Fibroblast of pulmonary artery (primary cell): ENCODE measurements at regions not wholly inside any gene's neighbourhood (a gene's known extent, or its start where the extent isn't known, plus 50 kb on each side); places are given as distances from the start of the nearest gene placed in this dataset.

ENCODE experiments used
- DNase-seq: peaks from one replicate; pipeline ENCODE4 v3.0.0-alpha.2; 2010; ENCODE audit warnings: low read depth
- H3K4me3 ChIP-seq: replicated peaks from 2 replicates; pipeline ENCODE4 v1.5.1; 2011; ENCODE audit warnings: low read depth, mild to moderate bottlenecking, control low read depth, low read length, moderate library complexity
- TF ChIP-seq, protein P1 (sequence below): IDR thresholded peaks from 2 replicates; pipeline ENCODE4 v1.5.1; 2011; ENCODE audit warnings: mild to moderate bottlenecking, control low read depth, low read length, inconsistent platforms; ENCODE audit errors: missing control alignments

DNA sequence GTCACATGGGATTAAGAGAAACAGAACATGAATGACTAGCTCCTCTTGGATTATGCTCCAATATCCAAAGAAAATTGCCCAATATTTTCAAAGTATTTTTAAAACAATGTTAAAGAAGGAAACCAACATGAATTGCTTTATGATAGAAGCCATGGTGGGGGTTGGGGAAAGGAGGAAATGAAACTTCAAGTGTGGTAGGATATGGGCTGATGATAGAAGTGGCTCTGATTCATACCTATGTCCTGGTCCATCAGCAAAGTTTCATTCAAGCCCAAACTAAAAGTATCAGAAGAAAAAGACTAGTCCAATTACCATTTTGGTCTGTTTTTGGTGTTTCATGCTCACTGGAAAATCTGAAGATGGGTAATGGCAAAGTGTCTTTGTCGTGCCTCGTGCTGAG, 104.2 kb upstream of the PROX1 start:
- H3K4me3 ChIP-seq, result no peak overlapping the region
- TF ChIP-seq, protein P1, sequence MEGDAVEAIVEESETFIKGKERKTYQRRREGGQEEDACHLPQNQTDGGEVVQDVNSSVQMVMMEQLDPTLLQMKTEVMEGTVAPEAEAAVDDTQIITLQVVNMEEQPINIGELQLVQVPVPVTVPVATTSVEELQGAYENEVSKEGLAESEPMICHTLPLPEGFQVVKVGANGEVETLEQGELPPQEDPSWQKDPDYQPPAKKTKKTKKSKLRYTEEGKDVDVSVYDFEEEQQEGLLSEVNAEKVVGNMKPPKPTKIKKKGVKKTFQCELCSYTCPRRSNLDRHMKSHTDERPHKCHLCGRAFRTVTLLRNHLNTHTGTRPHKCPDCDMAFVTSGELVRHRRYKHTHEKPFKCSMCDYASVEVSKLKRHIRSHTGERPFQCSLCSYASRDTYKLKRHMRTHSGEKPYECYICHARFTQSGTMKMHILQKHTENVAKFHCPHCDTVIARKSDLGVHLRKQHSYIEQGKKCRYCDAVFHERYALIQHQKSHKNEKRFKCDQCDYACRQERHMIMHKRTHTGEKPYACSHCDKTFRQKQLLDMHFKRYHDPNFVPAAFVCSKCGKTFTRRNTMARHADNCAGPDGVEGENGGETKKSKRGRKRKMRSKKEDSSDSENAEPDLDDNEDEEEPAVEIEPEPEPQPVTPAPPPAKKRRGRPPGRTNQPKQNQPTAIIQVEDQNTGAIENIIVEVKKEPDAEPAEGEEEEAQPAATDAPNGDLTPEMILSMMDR, result no peak
- DNase-seq, result no peak

DNA sequence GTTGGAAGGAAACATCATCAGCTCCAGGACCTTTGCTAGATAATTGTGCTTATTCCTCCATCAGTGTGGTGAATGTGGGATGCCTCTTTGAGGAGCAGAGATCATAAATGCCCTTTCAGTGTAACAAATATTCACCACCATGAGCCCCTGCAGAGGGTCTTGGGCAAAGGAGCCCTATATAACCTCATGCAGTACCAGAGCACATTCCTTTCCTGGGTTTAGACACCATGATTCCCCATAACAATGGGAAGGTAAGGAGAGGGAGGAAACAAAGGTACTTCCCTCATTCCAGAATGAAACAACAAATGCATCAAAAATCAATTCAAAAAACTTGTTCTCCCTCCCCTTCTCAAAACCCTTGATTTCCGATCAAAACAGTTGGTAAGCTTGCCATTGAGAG, 103.4 kb upstream of the PROX1 start:
- DNase-seq, result no peak
- no peak overlapping the region for H3K4me3 ChIP-seq
- TF ChIP-seq, protein P1, result no peak

DNA sequence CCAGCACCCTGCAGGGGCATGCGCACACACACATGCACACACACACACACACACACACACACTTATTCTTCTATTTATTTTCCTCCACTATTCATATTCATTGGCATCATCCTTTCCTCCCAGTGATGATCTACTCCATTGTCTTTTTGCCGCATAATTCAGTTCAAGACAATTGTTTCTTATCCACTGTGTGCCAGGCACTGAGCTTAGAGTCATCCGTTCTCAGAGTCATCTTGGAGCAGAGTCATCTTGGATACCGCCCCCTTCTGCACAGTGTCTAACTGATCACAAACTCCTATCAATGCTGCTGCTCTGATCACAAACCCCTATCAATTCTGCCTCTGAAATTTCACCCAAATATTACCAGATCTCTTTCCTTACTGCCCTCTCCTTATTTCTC, 102.8 kb upstream of the PROX1 start:
- H3K4me3 ChIP-seq, result no peak overlapping the region
- no peak for DNase-seq
- TF ChIP-seq, protein P1, result no peak

DNA sequence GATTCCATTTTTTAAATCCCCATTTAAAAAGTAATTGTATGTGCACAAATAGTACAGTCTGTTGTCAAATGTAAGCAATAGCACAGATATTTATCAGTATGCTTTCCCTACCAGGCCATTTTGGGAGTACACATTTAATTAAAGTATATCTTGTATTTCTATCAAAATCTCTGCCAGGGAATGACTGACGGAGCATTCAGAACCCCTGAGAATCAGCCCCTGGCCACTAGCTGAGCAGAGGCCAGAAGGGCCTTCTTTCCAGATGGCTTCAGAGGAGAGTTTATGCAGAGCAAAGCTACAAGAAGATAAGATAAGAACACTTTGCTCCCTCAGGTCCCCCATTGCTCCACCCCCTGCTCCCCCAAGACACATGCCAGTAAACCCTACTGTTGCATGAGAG, 99.9 kb upstream of the PROX1 start:
- TF ChIP-seq, protein P1, result no peak
- no peak for DNase-seq
- H3K4me3 ChIP-seq, result no peak overlapping the region

DNA sequence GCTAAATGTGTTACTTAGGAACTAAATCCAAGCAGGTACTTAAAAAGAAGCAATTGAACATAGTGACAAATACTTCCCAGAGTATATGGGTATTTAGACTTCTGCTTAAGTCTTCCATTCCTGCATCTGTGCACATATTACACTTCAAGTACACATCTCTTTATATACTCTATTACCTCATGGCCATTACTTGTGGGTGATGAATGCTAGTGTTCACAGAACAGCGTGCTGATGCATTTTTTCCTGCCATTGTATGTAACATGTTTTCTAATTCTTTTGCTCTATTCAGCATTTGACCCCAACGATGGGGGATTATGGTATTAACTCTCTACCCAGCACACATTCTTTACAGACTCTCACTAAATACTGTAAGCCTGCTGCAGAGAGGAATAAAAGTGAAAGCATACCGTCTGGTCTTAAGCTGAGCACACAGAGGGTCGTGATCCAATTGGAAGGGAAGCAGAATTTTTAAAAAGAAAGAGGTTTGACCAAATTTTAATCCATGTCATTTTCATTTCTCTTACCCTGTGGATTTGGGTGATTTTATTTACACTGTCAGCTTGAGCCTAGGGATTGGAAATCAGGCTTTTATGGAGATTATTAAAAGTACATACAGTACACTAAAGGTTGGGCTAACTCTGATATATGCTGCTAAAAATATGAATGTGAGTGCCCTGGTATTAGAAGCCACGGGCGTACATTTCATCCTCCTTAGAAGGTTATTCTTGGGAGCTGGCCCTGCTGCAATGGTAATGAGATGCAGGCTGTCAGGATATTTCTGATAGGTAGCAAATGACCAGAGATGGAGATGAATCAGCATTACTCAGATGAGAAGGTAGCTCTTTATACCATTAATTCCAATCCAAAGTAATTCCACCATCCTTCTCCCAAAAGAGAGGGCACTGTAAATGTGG, 95.5 kb upstream of the PROX1 start:
- TF ChIP-seq, protein P1, result no peak
- H3K4me3 ChIP-seq, result no peak overlapping the region
- no peak for DNase-seq

DNA sequence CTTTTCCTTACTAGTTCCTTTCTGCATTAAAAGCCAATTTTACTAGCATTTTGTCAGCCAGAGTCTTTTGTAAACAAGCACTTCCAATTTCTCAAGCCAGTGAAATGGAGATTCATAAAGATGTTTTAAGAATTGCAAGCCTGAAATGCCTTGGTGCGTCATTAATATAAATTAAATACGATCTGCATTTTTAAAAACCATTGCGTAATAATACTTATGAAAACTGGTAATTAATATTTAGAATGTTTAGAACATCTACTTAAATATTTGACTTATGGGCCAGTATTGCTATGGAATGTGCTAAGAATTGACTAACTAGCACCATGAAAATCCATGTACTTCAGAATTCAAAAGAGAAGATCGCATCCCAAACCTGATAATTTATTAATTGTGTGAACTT, 89.1 kb upstream of the PROX1 start:
- TF ChIP-seq, protein P1, result no peak
- no peak for DNase-seq
- no peak overlapping the region for H3K4me3 ChIP-seq

DNA sequence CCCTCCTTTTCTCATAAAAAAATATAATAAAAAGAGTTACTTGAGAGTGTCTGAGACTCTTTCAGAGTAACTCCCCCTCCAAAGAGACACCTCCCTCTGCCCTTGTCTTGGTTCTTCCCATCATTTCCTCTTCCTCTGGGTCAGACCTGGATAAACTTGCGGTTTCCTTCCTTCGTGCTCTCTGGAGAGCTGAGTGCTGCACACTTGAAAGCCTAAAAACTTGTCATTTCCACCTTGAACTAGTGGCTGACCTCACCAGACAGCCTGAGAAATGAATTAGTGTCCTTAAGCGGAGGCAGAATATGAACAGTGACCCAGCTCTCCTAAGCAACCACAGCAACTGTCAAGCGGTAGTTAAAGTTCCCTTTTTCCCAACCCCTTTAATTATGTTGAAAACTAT, 88.4 kb upstream of the PROX1 start:
- H3K4me3 ChIP-seq, result no peak overlapping the region
- TF ChIP-seq, protein P1, result no peak
- no peak for DNase-seq
